ENCODE measurements at regions not wholly inside any gene's neighbourhood (a gene's known extent, or its start where the extent isn't known, plus 50 kb on each side); places are given as distances from the start of the nearest gene placed in this dataset.

DNA sequence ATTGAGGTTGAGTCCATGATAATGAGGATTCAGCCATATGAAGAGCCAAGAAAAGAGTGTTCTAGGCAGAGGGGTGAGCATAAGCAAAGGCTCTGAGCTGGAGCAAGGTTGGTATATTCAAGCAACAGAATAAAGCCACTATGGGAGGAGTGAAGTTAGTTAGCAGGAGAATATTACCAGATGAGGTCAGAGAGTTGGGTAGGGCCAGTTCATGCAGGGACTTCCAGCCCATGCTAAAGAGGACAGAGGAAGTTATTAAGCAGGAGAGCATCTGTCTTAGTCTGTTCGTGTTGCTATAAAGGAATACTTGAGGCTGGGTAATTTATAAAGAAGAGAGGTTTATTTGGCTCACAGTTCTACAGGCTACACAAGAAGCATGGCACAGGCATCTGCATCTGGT, 57.1 kb upstream of the ATG10 start:
- ATAC-seq (no peak), DNase-seq (ENCODE audit: low spot score) (no peak)
- no peak overlapping the region for H3K4me3 Mint-ChIP-seq
- H3K27ac Mint-ChIP-seq = no peak overlapping the region
- H3K4me1 Mint-ChIP-seq = peaks cover 14% of the 10 kb centered on the region
- CTCF ChIA-PET = no interaction called here
- TF ChIP-seq, protein P1, sequence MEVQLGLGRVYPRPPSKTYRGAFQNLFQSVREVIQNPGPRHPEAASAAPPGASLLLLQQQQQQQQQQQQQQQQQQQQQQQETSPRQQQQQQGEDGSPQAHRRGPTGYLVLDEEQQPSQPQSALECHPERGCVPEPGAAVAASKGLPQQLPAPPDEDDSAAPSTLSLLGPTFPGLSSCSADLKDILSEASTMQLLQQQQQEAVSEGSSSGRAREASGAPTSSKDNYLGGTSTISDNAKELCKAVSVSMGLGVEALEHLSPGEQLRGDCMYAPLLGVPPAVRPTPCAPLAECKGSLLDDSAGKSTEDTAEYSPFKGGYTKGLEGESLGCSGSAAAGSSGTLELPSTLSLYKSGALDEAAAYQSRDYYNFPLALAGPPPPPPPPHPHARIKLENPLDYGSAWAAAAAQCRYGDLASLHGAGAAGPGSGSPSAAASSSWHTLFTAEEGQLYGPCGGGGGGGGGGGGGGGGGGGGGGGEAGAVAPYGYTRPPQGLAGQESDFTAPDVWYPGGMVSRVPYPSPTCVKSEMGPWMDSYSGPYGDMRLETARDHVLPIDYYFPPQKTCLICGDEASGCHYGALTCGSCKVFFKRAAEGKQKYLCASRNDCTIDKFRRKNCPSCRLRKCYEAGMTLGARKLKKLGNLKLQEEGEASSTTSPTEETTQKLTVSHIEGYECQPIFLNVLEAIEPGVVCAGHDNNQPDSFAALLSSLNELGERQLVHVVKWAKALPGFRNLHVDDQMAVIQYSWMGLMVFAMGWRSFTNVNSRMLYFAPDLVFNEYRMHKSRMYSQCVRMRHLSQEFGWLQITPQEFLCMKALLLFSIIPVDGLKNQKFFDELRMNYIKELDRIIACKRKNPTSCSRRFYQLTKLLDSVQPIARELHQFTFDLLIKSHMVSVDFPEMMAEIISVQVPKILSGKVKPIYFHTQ (CRISPR knock-in tag; IDR thresholded peaks at IDR 0.05) = no peak
- TF ChIP-seq, protein P2, sequence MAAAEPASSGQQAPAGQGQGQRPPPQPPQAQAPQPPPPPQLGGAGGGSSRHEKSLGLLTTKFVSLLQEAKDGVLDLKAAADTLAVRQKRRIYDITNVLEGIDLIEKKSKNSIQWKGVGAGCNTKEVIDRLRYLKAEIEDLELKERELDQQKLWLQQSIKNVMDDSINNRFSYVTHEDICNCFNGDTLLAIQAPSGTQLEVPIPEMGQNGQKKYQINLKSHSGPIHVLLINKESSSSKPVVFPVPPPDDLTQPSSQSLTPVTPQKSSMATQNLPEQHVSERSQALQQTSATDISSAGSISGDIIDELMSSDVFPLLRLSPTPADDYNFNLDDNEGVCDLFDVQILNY (CRISPR knock-in tag; IDR thresholded peaks at IDR 0.05) = no peak
- TF ChIP-seq, protein P3, sequence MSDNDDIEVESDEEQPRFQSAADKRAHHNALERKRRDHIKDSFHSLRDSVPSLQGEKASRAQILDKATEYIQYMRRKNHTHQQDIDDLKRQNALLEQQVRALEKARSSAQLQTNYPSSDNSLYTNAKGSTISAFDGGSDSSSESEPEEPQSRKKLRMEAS (CRISPR knock-in tag; IDR thresholded peaks at IDR 0.05) = no peak
- TF ChIP-seq, protein P4, sequence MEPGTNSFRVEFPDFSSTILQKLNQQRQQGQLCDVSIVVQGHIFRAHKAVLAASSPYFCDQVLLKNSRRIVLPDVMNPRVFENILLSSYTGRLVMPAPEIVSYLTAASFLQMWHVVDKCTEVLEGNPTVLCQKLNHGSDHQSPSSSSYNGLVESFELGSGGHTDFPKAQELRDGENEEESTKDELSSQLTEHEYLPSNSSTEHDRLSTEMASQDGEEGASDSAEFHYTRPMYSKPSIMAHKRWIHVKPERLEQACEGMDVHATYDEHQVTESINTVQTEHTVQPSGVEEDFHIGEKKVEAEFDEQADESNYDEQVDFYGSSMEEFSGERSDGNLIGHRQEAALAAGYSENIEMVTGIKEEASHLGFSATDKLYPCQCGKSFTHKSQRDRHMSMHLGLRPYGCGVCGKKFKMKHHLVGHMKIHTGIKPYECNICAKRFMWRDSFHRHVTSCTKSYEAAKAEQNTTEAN (CRISPR knock-in tag; IDR thresholded peaks at IDR 0.05) = no peak
- POLR2A ChIA-PET = no interaction called here
- H3K36me3 Mint-ChIP-seq = no peaks in the 10 kb centered on the region
- H3K27me3 Mint-ChIP-seq (ENCODE audit: low read depth) = no peaks in the 10 kb centered on the region
- H3K9me3 Mint-ChIP-seq = 0 out of 2 replicates have a peak, but pooled peaks cover 9% of the 10 kb centered on the region

DNA sequence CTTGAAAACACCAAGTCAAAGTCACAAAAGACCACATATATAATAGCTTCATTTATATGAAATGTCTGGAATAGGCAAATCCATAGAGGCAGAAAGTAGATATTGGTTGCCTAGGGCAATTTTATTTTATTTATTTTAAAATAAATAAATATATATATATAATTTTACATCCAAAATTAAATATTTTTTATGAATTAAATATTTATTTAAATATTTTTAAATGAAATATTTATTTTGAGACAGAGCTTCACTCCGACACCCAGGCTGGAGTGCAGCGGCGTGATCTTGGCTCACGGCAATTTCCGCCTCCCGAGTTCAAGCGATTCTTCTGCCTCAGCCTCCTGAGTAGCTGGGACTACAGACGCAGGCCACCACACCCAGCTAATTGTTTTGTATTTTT, 58.9 kb upstream of the ATG10 start:
- ATAC-seq (no peak), DNase-seq (ENCODE audit: low spot score) (no peak)
- CTCF ChIA-PET = no interaction called here
- Mint-ChIP-seq H3K4me3 (no peak overlapping the region), H3K27me3 (ENCODE audit: low read depth) (no peaks in the 10 kb centered on the region), H3K36me3 (no peaks in the 10 kb centered on the region), H3K27ac (no peak overlapping the region), H3K9me3 (0 out of 2 replicates have a peak, but pooled peaks cover 9% of the 10 kb centered on the region), H3K4me1 (peaks cover 24% of the 10 kb centered on the region)
- peak; percentile 92 for TF ChIP-seq HMGA2 (CRISPR knock-in tag; IDR thresholded peaks at IDR 0.05)
- TF ChIP-seq, protein P5, sequence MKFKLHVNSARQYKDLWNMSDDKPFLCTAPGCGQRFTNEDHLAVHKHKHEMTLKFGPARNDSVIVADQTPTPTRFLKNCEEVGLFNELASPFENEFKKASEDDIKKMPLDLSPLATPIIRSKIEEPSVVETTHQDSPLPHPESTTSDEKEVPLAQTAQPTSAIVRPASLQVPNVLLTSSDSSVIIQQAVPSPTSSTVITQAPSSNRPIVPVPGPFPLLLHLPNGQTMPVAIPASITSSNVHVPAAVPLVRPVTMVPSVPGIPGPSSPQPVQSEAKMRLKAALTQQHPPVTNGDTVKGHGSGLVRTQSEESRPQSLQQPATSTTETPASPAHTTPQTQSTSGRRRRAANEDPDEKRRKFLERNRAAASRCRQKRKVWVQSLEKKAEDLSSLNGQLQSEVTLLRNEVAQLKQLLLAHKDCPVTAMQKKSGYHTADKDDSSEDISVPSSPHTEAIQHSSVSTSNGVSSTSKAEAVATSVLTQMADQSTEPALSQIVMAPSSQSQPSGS (CRISPR knock-in tag; IDR thresholded peaks at IDR 0.05; ENCODE audit: borderline replicate concordance, low read depth) = no peak
- POLR2A ChIA-PET = no interaction called here

DNA sequence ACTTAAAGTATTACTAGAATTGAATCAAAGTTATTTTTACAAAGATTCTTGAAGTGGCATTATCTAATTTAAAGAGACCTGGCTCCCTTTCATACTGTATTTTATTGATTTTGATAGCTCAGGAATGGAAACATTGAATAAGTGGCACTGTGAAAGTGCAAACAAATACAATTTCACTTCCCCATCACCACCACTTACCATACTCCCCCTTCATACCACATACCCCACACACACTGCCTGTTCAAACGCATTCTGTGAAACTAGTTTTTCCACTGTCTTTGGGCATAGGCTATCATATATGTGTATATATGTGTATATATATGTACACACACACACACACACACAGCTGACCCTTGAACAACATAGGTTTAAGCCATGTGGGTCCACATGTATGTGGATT, 62.1 kb upstream of the ATG10 start:
- DNase-seq (ENCODE audit: low spot score) (no peak), ATAC-seq (no peak)
- Mint-ChIP-seq H3K36me3 (no peaks in the 10 kb centered on the region), H3K9me3 (0 out of 2 replicates have a peak, but pooled peaks cover 3% of the 10 kb centered on the region), H3K4me1 (peaks cover 18% of the 10 kb centered on the region), H3K4me3 (no peak overlapping the region), H3K27ac (no peak overlapping the region), H3K27me3 (ENCODE audit: low read depth) (no peaks in the 10 kb centered on the region)
- CTCF ChIA-PET = no interaction called here
- POLR2A ChIA-PET = no interaction called here
- TF ChIP-seq TEAD1 (CRISPR knock-in tag; IDR thresholded peaks at IDR 0.05) = no peak

DNA sequence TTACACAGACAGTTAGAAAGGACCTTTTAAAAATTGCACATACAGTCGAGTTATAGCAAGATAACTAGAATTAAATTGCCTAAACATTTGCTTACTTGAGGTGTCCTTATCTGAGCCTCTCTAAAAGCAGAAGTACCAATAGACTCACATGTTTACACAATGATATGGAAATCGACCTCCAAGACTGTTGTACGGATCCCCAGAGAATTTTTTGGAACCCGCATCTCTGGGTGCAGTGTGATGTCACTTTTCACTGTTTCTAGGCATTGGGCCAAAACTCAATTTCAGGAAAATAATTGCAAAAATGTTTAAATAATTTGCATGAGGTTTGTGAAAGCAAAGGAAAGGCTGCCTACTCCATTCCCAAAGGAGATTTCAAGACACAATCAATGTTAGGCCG, 63.1 kb upstream of the ATG10 start:
- DNase-seq (ENCODE audit: low spot score) (no peak), ATAC-seq (no peak)
- POLR2A ChIA-PET = no interaction called here
- H3K27me3 Mint-ChIP-seq (ENCODE audit: low read depth) = no peaks in the 10 kb centered on the region
- CTCF ChIA-PET = no interaction called here
- no peak overlapping the region for H3K4me3 Mint-ChIP-seq
- H3K36me3 Mint-ChIP-seq = no peaks in the 10 kb centered on the region
- H3K9me3 Mint-ChIP-seq = no peaks in the 10 kb centered on the region
- H3K4me1 Mint-ChIP-seq = peaks cover 16% of the 10 kb centered on the region
- H3K27ac Mint-ChIP-seq = no peak overlapping the region
- TF ChIP-seq, protein P6, sequence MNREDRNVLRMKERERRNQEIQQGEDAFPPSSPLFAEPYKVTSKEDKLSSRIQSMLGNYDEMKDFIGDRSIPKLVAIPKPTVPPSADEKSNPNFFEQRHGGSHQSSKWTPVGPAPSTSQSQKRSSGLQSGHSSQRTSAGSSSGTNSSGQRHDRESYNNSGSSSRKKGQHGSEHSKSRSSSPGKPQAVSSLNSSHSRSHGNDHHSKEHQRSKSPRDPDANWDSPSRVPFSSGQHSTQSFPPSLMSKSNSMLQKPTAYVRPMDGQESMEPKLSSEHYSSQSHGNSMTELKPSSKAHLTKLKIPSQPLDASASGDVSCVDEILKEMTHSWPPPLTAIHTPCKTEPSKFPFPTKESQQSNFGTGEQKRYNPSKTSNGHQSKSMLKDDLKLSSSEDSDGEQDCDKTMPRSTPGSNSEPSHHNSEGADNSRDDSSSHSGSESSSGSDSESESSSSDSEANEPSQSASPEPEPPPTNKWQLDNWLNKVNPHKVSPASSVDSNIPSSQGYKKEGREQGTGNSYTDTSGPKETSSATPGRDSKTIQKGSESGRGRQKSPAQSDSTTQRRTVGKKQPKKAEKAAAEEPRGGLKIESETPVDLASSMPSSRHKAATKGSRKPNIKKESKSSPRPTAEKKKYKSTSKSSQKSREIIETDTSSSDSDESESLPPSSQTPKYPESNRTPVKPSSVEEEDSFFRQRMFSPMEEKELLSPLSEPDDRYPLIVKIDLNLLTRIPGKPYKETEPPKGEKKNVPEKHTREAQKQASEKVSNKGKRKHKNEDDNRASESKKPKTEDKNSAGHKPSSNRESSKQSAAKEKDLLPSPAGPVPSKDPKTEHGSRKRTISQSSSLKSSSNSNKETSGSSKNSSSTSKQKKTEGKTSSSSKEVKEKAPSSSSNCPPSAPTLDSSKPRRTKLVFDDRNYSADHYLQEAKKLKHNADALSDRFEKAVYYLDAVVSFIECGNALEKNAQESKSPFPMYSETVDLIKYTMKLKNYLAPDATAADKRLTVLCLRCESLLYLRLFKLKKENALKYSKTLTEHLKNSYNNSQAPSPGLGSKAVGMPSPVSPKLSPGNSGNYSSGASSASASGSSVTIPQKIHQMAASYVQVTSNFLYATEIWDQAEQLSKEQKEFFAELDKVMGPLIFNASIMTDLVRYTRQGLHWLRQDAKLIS (CRISPR knock-in tag; IDR thresholded peaks at IDR 0.05; ENCODE audit: borderline replicate concordance) = no peak
- TF ChIP-seq, protein P7, sequence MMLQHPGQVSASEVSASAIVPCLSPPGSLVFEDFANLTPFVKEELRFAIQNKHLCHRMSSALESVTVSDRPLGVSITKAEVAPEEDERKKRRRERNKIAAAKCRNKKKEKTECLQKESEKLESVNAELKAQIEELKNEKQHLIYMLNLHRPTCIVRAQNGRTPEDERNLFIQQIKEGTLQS (CRISPR knock-in tag; conservative IDR thresholded peaks at IDR 0.05) = no peak
- no peak for TF ChIP-seq TEAD1 (CRISPR knock-in tag; IDR thresholded peaks at IDR 0.05)
- TF ChIP-seq ZNF121 (CRISPR knock-in tag; IDR thresholded peaks at IDR 0.05) = no peak
- TF ChIP-seq FOXP1 (CRISPR knock-in tag; IDR thresholded peaks at IDR 0.05; ENCODE audit: borderline replicate concordance) = no peak
- no peak for TF ChIP-seq GTF2I (CRISPR knock-in tag; conservative IDR thresholded peaks at IDR 0.05)
- TF ChIP-seq, protein P8, sequence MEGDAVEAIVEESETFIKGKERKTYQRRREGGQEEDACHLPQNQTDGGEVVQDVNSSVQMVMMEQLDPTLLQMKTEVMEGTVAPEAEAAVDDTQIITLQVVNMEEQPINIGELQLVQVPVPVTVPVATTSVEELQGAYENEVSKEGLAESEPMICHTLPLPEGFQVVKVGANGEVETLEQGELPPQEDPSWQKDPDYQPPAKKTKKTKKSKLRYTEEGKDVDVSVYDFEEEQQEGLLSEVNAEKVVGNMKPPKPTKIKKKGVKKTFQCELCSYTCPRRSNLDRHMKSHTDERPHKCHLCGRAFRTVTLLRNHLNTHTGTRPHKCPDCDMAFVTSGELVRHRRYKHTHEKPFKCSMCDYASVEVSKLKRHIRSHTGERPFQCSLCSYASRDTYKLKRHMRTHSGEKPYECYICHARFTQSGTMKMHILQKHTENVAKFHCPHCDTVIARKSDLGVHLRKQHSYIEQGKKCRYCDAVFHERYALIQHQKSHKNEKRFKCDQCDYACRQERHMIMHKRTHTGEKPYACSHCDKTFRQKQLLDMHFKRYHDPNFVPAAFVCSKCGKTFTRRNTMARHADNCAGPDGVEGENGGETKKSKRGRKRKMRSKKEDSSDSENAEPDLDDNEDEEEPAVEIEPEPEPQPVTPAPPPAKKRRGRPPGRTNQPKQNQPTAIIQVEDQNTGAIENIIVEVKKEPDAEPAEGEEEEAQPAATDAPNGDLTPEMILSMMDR (IDR thresholded peaks at IDR 0.05) = no peak
- no peak for TF ChIP-seq JAZF1 (CRISPR knock-in tag; IDR thresholded peaks at IDR 0.05)
- TF ChIP-seq, protein P9, sequence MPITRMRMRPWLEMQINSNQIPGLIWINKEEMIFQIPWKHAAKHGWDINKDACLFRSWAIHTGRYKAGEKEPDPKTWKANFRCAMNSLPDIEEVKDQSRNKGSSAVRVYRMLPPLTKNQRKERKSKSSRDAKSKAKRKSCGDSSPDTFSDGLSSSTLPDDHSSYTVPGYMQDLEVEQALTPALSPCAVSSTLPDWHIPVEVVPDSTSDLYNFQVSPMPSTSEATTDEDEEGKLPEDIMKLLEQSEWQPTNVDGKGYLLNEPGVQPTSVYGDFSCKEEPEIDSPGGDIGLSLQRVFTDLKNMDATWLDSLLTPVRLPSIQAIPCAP (CRISPR knock-in tag; IDR thresholded peaks at IDR 0.05) = no peak

Data from WTC11 (cell line).